ENCODE measurements at regions not wholly inside any gene's neighbourhood (a gene's known extent, or its start where the extent isn't known, plus 50 kb on each side); places are given as distances from the start of the nearest gene placed in this dataset.
"Not testable (repeated sequence)": the region's sequence is repeated elsewhere in the genome, so short reads cannot be mapped to it uniquely, and the experiment has no call there.

GRCh38 chr5:51203598-51203997 is 179.7 kb upstream of the ISL1 start:
- no peaks in the 10 kb centered on the region for H3K36me3 Mint-ChIP-seq (ENCODE audit: low read depth)
- H3K27me3 Mint-ChIP-seq = no peaks in the 10 kb centered on the region
- H3K27ac Mint-ChIP-seq = no peak overlapping the region
- H3K4me1 Mint-ChIP-seq (ENCODE audit: low read depth) = no peaks in the 10 kb centered on the region
- peaks cover 3% of the 10 kb centered on the region for H3K9me3 Mint-ChIP-seq
- H3K4me3 Mint-ChIP-seq = no peak overlapping the region

GRCh38 chr5:51208296-51208695 is 175.0 kb upstream of the ISL1 start:
- Mint-ChIP-seq H3K36me3 (ENCODE audit: low read depth) (no peaks in the 10 kb centered on the region), H3K27ac (no peak overlapping the region), H3K27me3 (no peaks in the 10 kb centered on the region), H3K4me3 (no peak overlapping the region), H3K4me1 (ENCODE audit: low read depth) (no peaks in the 10 kb centered on the region), H3K9me3 (no peaks in the 10 kb centered on the region)

GRCh38 chr5:51214746-51215145 is 168.5 kb upstream of the ISL1 start:
- Mint-ChIP-seq H3K4me1 (ENCODE audit: low read depth) (no peaks in the 10 kb centered on the region), H3K36me3 (ENCODE audit: low read depth) (no peaks in the 10 kb centered on the region), H3K27ac (no peak overlapping the region), H3K27me3 (no peaks in the 10 kb centered on the region), H3K4me3 (no peak overlapping the region), H3K9me3 (peaks cover 5% of the 10 kb centered on the region)

GRCh38 chr5:51225789-51226742 is 157.2 kb upstream of the ISL1 start:
- Mint-ChIP-seq H3K27ac (no peak overlapping the region), H3K36me3 (ENCODE audit: low read depth) (no peaks in the 10 kb centered on the region), H3K4me1 (ENCODE audit: low read depth) (no peaks in the 10 kb centered on the region), H3K27me3 (no peaks in the 10 kb centered on the region), H3K9me3 (peaks cover 18% of the 10 kb centered on the region), H3K4me3 (no peak overlapping the region)

GRCh38 chr5:51227963-51228470 is 155.2 kb upstream of the ISL1 start:
- H3K36me3 Mint-ChIP-seq (ENCODE audit: low read depth) = no peaks in the 10 kb centered on the region

GRCh38 chr5:51230336-51230735 is 152.9 kb upstream of the ISL1 start:
- no peaks in the 10 kb centered on the region for H3K4me1 Mint-ChIP-seq (ENCODE audit: low read depth)
- no peak overlapping the region for H3K4me3 Mint-ChIP-seq
- H3K27me3 Mint-ChIP-seq = no peaks in the 10 kb centered on the region
- H3K9me3 Mint-ChIP-seq = peaks cover 16% of the 10 kb centered on the region
- H3K36me3 Mint-ChIP-seq (ENCODE audit: low read depth) = no peaks in the 10 kb centered on the region
- no peak overlapping the region for H3K27ac Mint-ChIP-seq

More at GRCh38 chr5:51227963-51228470, 155.2 kb upstream of the ISL1 start:
- H3K9me3 Mint-ChIP-seq = peaks cover 16% of the 10 kb centered on the region
- H3K27ac Mint-ChIP-seq = no peak overlapping the region
- H3K4me3 Mint-ChIP-seq = no peak overlapping the region
- no peaks in the 10 kb centered on the region for H3K4me1 Mint-ChIP-seq (ENCODE audit: low read depth)
- no peaks in the 10 kb centered on the region for H3K27me3 Mint-ChIP-seq

- no peaks in the 10 kb centered on the region for H3K27me3 Mint-ChIP-seq
- no peaks in the 10 kb centered on the region for H3K36me3 Mint-ChIP-seq (ENCODE audit: low read depth)
- no peaks in the 10 kb centered on the region for H3K4me1 Mint-ChIP-seq (ENCODE audit: low read depth)
- peaks cover 8% of the 10 kb centered on the region for H3K9me3 Mint-ChIP-seq
- H3K4me3 Mint-ChIP-seq = no peak overlapping the region
- no peak overlapping the region for H3K27ac Mint-ChIP-seq
Observed at GRCh38 chr5:51242456-51242855, 140.8 kb upstream of the ISL1 start.

GRCh38 chr5:51250957-51251356 is 132.3 kb upstream of the ISL1 start:
- not testable (repeated sequence) for H3K9me3 Mint-ChIP-seq; H3K27me3 Mint-ChIP-seq; H3K27ac Mint-ChIP-seq; H3K4me3 Mint-ChIP-seq; H3K4me1 Mint-ChIP-seq (ENCODE audit: low read depth); H3K36me3 Mint-ChIP-seq (ENCODE audit: low read depth)

- H3K9me3 Mint-ChIP-seq = peaks cover 10% of the 10 kb centered on the region
- H3K36me3 Mint-ChIP-seq (ENCODE audit: low read depth) = no peaks in the 10 kb centered on the region
- no peak overlapping the region for H3K4me3 Mint-ChIP-seq
- H3K4me1 Mint-ChIP-seq (ENCODE audit: low read depth) = no peaks in the 10 kb centered on the region
- H3K27me3 Mint-ChIP-seq = no peaks in the 10 kb centered on the region
- H3K27ac Mint-ChIP-seq = no peak overlapping the region
Observed at GRCh38 chr5:51271261-51271660, 112.0 kb upstream of the ISL1 start.

GRCh38 chr5:51273021-51273420 is 110.2 kb upstream of the ISL1 start:
- H3K4me3 Mint-ChIP-seq = no peak overlapping the region
- H3K36me3 Mint-ChIP-seq (ENCODE audit: low read depth) = no peaks in the 10 kb centered on the region
- no peaks in the 10 kb centered on the region for H3K27me3 Mint-ChIP-seq
- H3K4me1 Mint-ChIP-seq (ENCODE audit: low read depth) = no peaks in the 10 kb centered on the region
- no peak overlapping the region for H3K27ac Mint-ChIP-seq
- H3K9me3 Mint-ChIP-seq = peaks cover 10% of the 10 kb centered on the region

GRCh38 chr5:51273871-51274270 is 109.4 kb upstream of the ISL1 start:
- peaks cover 10% of the 10 kb centered on the region for H3K9me3 Mint-ChIP-seq
- no peaks in the 10 kb centered on the region for H3K27me3 Mint-ChIP-seq
- no peak overlapping the region for H3K4me3 Mint-ChIP-seq
- no peak overlapping the region for H3K27ac Mint-ChIP-seq
- H3K36me3 Mint-ChIP-seq (ENCODE audit: low read depth) = no peaks in the 10 kb centered on the region
- H3K4me1 Mint-ChIP-seq (ENCODE audit: low read depth) = no peaks in the 10 kb centered on the region

- no peaks in the 10 kb centered on the region for H3K27me3 Mint-ChIP-seq
Observed at GRCh38 chr5:51275428-51275827, 107.8 kb upstream of the ISL1 start.

GRCh38 chr5:51276250-51276649 is 107.0 kb upstream of the ISL1 start:
- Mint-ChIP-seq H3K36me3 (ENCODE audit: low read depth) (no peaks in the 10 kb centered on the region), H3K4me3 (no peak overlapping the region), H3K27me3 (no peaks in the 10 kb centered on the region), H3K9me3 (peaks cover 10% of the 10 kb centered on the region), H3K27ac (no peak overlapping the region), H3K4me1 (ENCODE audit: low read depth) (no peaks in the 10 kb centered on the region)

More at GRCh38 chr5:51275428-51275827, 107.8 kb upstream of the ISL1 start:
- H3K36me3 Mint-ChIP-seq (ENCODE audit: low read depth) = no peaks in the 10 kb centered on the region
- no peaks in the 10 kb centered on the region for H3K4me1 Mint-ChIP-seq (ENCODE audit: low read depth)
- no peak overlapping the region for H3K4me3 Mint-ChIP-seq
- peaks cover 10% of the 10 kb centered on the region for H3K9me3 Mint-ChIP-seq
- H3K27ac Mint-ChIP-seq = no peak overlapping the region

- Mint-ChIP-seq H3K4me1 (ENCODE audit: low read depth) (no peaks in the 10 kb centered on the region), H3K4me3 (no peak overlapping the region), H3K27me3 (no peaks in the 10 kb centered on the region), H3K9me3 (peaks cover 5% of the 10 kb centered on the region), H3K27ac (no peak overlapping the region), H3K36me3 (ENCODE audit: low read depth) (no peaks in the 10 kb centered on the region)
Observed at GRCh38 chr5:51278539-51278938, 104.7 kb upstream of the ISL1 start.

- H3K27me3 Mint-ChIP-seq = no peaks in the 10 kb centered on the region
- peaks cover 5% of the 10 kb centered on the region for H3K9me3 Mint-ChIP-seq
- H3K36me3 Mint-ChIP-seq (ENCODE audit: low read depth) = no peaks in the 10 kb centered on the region
- H3K4me3 Mint-ChIP-seq = no peak overlapping the region
- no peaks in the 10 kb centered on the region for H3K4me1 Mint-ChIP-seq (ENCODE audit: low read depth)
- H3K27ac Mint-ChIP-seq = no peak overlapping the region
Observed at GRCh38 chr5:51279983-51280706, 103.1 kb upstream of the ISL1 start.
